ENCODE measurements at regions not wholly inside any gene's neighbourhood (a gene's known extent, or its start where the extent isn't known, plus 50 kb on each side); places are given as distances from the start of the nearest gene placed in this dataset.

- no peaks in the 10 kb centered on the region for H3K9me3 Mint-ChIP-seq
These were observed 119.1 kb upstream of the ADAMTS9 start for GRCh38 chr3:64806668-64807605.

GRCh38 chr3:64805978-64806377 lies 118.2 kb upstream of the ADAMTS9 start:
- H3K27ac Mint-ChIP-seq, result no peak overlapping the region
- no peaks in the 10 kb centered on the region for H3K36me3 Mint-ChIP-seq
- TF ChIP-seq CTCF (IDR thresholded peaks at IDR 0.05; ENCODE audit: unreplicated experiment), result no peak
- no peak for DNase-seq (ENCODE audit: low spot score in 2 of 2, unreplicated experiment in 2 of 2)
- H3K4me3 Mint-ChIP-seq, result no peak overlapping the region
- H3K27me3 Mint-ChIP-seq (ENCODE audit: low read depth), result no peaks in the 10 kb centered on the region
- H3K4me1 Mint-ChIP-seq, result peaks cover 36% of the 10 kb centered on the region
- H3K9me3 Mint-ChIP-seq, result no peaks in the 10 kb centered on the region

More at GRCh38 chr3:64806668-64807605, 119.1 kb upstream of the ADAMTS9 start:
- H3K4me3 Mint-ChIP-seq, result no peak overlapping the region
- peaks cover 36% of the 10 kb centered on the region for H3K4me1 Mint-ChIP-seq
- DNase-seq (ENCODE audit: low spot score in 2 of 2, unreplicated experiment in 2 of 2), result no peak
- H3K27ac Mint-ChIP-seq, result peak overlapping the region; percentile 73
- no peak for TF ChIP-seq CTCF (IDR thresholded peaks at IDR 0.05; ENCODE audit: unreplicated experiment)
- no peaks in the 10 kb centered on the region for H3K36me3 Mint-ChIP-seq
- no peaks in the 10 kb centered on the region for H3K27me3 Mint-ChIP-seq (ENCODE audit: low read depth)

- no peak for TF ChIP-seq CTCF (IDR thresholded peaks at IDR 0.05; ENCODE audit: unreplicated experiment)
- no peak overlapping the region for H3K4me3 Mint-ChIP-seq
- H3K36me3 Mint-ChIP-seq, result no peaks in the 10 kb centered on the region
- no peaks in the 10 kb centered on the region for H3K9me3 Mint-ChIP-seq
- H3K27me3 Mint-ChIP-seq (ENCODE audit: low read depth), result no peaks in the 10 kb centered on the region
- peaks cover 36% of the 10 kb centered on the region for H3K4me1 Mint-ChIP-seq
- no peak for DNase-seq (ENCODE audit: low spot score in 2 of 2, unreplicated experiment in 2 of 2)
- H3K27ac Mint-ChIP-seq, result no peak overlapping the region
These were observed 117.4 kb upstream of the ADAMTS9 start for GRCh38 chr3:64805248-64805647.

- DNase-seq (ENCODE audit: low spot score in 2 of 2, unreplicated experiment in 2 of 2), result no peak
- Mint-ChIP-seq H3K36me3 (no peaks in the 10 kb centered on the region), H3K9me3 (no peaks in the 10 kb centered on the region), H3K27ac (peak overlapping the region; percentile 30), H3K27me3 (ENCODE audit: low read depth) (no peaks in the 10 kb centered on the region), H3K4me1 (peaks cover 28% of the 10 kb centered on the region), H3K4me3 (no peak overlapping the region)
- no peak for TF ChIP-seq CTCF (IDR thresholded peaks at IDR 0.05; ENCODE audit: unreplicated experiment)
These were observed 115.7 kb upstream of the ADAMTS9 start for GRCh38 chr3:64803469-64803868.

- no peak for TF ChIP-seq CTCF (IDR thresholded peaks at IDR 0.05; ENCODE audit: unreplicated experiment)
- no peak for DNase-seq (ENCODE audit: low spot score in 2 of 2, unreplicated experiment in 2 of 2)
These were observed 114.7 kb upstream of the ADAMTS9 start for GRCh38 chr3:64802460-64802859.

More at GRCh38 chr3:64802460-64802859, 114.7 kb upstream of the ADAMTS9 start:
- Mint-ChIP-seq H3K27ac (no peak overlapping the region), H3K27me3 (ENCODE audit: low read depth) (no peaks in the 10 kb centered on the region), H3K36me3 (no peaks in the 10 kb centered on the region), H3K9me3 (no peaks in the 10 kb centered on the region), H3K4me3 (no peak overlapping the region), H3K4me1 (peaks cover 20% of the 10 kb centered on the region)
